CD4-positive, alpha-beta T cell treated with Interferon gamma for 1 hour (primary cell): ENCODE measurements at regions not wholly inside any gene's neighbourhood (a gene's known extent, or its start where the extent isn't known, plus 50 kb on each side); places are given as distances from the start of the nearest gene placed in this dataset.
"Not testable (repeated sequence)": the region's sequence is repeated elsewhere in the genome, so short reads cannot be mapped to it uniquely, and the experiment has no call there.

Experiments
- DNase-seq: peaks from one replicate; pipeline ENCODE4 v3.0.0-alpha.2; 2020

DNA sequence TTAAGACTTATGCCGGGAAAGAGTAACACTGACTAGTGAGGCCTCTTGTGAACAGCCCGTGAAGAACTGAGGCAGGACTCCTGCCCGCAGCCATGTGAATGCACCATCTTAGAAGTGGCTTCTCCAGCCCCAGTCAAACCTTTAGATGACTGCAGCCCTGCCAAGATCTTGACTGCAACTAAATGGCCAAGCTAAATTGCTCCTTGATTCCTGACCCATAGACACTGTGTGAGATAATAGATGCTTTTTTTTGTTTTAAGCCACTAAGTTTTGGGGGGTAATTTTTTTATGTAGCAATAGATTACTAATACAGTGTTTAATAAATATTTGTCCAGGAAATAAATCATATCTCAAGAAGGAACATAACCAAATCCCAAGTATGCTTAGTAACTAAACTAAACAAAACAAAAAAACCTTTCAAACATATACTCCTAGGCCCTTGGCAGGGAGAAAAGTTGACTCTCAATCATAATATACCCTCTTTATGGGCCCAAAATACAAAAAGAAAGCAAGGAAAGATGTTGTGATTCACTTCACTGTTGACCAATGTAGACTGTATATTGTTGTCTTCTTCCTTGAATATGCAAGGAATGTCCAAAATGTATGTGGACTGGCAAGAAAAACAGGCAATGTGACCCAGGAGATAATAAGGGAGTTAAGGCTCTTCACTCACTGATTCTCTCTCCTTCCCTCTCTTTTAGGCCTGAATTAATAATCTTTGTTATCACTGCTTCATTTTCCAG is 79.7 kb upstream of the ZNF366 start:
- no peak for DNase-seq

GRCh38 chr5:72584466-72584865 is 77.3 kb upstream of the ZNF366 start:
- no peak for DNase-seq

DNA sequence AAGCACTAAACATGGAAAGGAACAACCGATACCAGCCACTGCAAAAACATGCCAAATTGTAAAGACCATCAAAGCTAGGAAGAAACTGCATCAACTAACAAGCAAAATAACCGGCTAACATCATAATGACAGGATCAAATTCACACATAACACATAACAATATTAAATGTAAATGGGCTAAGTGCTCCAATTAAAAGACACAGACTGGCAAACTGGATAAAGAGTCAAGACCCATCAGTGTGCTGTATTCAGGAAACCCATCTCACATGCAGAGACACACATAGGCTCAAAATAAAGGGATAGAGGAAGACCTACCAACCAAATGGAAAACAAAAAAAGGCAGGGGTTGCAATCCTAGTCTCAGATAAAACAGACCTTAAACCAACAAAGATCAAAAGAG is 72.1 kb upstream of the ZNF366 start:
- DNase-seq, result not testable (repeated sequence)

DNA sequence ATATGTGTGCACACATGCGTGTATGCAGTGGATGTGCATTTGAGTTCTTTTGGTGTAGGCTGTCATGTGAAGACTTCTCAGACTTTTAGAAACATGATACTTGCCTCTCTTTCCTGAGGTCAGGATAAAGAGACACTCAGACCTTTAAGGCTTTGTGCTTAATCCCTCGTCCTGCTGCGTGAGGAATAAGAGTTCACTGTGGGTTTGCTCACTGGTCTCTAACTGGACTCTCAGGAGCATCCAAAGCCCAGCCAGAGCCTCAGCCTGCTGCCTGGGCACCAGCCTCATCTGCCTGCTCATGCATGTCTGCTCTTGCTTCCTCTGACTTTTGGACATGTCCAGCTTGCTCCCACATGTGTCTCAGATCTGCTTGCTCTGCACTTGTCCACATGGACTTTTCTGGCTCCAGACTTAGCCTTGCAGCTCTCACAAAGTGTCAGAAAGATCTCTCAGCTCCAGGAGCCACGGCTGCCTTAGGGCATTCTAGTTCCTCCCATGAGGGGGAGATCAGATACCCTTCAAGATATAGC is 65.1 kb upstream of the ZNF366 start:
- DNase-seq, result no peak

GRCh38 chr5:72569408-72569944 is 62.3 kb upstream of the ZNF366 start:
- no peak for DNase-seq

GRCh38 chr5:72566746-72567145 is 59.5 kb upstream of the ZNF366 start:
- no peak for DNase-seq

DNA sequence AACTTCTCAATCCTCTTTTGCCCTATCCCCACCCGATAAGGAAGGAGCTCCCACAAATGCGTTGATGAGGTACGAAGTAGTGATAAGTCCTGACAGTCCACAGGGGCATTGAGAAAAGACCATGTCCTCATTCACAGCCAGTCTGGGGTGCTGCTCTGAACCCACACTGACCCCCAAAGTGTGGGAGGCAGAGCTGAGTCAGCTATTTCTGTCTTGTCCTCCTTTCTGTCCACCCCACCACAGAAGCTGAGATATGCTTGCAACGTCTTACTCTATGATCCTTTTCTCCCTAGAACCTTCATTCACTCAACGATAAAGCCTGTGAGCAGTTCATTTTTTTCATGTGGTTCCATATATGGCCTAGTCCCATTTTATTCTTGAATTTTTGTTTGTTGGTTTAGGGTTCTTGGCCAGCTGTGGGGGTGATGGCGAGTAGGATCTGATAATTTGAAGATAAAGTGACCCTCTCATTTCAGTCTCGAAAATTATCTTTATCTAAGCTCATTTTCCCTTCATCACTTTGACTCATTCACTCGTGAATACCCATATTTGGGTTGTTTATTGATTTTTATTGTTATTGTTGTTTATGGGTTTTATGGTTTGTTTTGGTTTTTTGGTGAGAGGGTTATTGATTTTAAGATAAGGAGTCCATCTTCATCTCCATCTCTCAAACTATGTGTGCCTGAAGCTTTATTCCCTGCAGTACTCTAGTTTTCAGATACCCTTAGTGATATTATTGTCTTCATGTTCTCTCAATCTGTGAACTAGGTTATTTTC is 58.5 kb upstream of the ZNF366 start:
- no peak for DNase-seq

DNA sequence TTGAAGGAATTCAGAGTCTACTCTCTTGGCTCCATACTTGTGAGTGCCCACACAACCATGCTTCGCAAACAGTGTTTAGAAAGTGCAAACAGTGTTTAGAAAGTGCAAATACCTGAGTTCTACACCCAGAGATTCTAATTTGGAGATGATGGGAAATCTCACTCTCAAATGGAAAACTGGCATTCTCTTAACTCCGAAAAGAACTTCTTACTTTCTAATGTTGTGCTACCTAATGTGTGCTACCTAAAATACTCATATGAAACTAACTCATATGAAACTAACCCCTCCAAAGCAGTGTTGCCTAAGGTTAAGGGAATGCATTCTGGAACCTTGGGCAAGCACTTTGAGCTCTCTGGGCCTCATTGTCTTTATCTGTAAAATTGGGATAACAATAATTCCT is 55.5 kb upstream of the ZNF366 start:
- no peak for DNase-seq

DNA sequence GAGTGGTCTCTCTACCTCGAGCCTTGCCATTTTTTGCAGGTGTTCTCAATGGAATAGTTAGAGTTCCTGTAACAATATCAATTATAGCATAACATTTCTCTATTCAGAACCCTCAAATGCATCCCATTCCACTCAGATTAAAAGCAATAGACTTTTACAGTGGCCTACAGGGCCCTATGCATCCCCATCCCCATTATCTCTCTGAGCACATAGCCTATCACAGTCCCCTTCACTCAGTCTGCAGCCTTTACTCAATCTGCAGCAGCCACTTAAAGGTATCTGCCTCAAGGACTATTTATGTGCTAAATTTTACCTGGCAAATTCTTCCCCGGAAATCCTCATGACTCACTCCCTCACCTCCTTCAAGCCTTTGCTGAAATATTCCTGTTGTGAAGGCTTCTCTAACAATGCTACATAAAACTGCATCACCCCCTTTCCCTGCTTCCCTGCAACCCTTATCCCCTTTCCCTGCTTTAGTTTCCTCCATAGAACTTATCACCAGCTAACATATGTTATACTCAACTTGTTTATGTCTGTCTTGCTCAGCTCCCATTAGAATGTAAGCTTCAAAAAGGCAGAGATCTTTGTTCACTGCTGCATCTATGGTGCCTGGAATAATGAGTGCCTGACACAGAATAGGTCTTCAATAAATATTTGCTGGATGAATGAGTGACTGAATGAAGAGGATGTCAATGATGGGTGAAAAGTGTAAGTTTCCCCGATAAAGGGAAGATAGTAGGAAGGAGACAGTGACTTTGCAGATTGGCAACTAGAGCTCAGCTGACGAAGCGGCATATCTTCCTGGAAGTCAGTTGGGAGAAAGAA is 54.1 kb upstream of the ZNF366 start:
- DNase-seq, result no peak

- DNase-seq, result no peak
Observed at GRCh38 chr5:72559866-72560766, 52.9 kb upstream of the ZNF366 start.

- no peak for DNase-seq
Observed at GRCh38 chr5:72558383-72558782, 51.2 kb upstream of the ZNF366 start.

- DNase-seq, result no peak
Observed at GRCh38 chr5:72558046-72558336, 50.8 kb upstream of the ZNF366 start.

DNA sequence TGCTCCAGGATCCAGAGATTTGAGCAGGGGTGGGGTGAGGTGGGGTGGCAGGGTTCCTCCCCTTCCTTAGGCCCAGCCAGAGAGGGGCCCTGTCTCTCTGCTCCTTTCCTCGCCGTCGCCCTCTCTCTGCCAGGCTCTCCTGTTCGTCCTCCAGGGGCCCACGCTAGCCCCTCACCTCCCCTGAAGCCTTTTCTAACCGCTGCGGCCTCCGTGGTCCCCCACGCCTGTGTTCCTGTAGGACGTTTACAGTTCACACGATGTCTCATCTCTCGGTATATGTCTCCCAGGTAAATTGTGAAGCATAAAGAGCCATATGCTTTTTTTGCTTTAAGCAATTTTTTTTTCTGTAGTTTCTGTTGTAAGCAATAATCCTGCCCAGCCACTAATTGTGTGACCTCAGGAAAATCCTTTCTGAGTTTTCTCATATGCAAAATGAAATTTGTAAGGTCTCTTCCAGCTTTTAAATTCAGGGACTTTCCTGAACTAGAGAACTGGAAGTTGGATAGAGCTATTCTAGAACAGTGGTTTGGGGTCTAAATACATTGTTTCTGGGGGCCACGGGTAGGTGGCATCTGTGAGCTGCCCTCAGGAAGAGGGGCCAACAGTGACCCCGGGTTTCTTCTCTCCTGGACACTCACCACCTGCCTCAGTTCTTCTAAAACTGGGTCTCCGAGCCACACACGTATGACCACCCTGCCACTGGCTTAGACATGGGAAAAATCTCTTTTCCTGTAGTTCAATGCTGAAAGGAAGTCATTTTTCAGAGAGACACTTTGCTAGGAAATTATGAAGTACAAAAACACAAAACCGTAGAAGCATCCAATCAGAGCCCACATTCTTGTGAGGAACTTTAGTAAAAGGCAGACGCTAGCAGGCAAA is 50.2 kb upstream of the ZNF366 start:
- no peak for DNase-seq
